H1 (cell line): ENCODE measurements at regions not wholly inside any gene's neighbourhood (a gene's known extent, or its start where the extent isn't known, plus 50 kb on each side); places are given as distances from the start of the nearest gene placed in this dataset.

Experiments
- KDM5A ChIP-seq: fragments of 200-600 bp; IDR thresholded peaks from 2 replicates; pipeline ENCODE4 v1.7.1; 2012; ENCODE audit warnings: mild to moderate bottlenecking, low read length, inconsistent platforms, mixed read lengths
- RNF2 ChIP-seq: fragments of 200-900, 300-1000 bp; sonication (generic); IDR thresholded peaks from 2 replicates; pipeline ENCODE4 v1.7.1; 2016; ENCODE audit warnings: borderline replicate concordance, low read depth, mild to moderate bottlenecking, antibody characterized with exemption, low read length; ENCODE audit not compliant: poor library complexity, severe bottlenecking; ENCODE audit errors: missing control alignments

DNA sequence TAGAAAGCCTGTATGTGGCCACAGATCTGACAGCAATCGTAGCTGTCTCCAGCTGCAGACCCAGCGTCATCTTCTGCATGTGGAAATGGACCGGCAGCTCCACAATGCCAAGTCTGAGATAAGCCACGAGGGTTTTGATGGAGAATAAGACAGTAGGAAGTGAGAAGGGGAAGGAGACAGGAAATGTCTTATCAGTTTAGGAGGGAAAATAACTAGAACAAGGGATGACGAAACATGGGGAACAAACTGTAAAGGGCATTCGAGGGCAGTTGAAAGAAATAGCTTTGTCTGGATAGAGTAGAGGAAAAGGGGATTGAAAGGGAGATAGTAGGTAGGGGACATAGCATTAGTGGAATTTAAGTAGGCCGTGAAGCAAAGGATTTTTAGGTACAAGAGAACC, 74.0 kb upstream of the CTTNBP2NL start (continued):
- TF ChIP-seq KDM5A: no peak
- no peak for TF ChIP-seq RNF2
